ENCODE measurements at regions not wholly inside any gene's neighbourhood (a gene's known extent, or its start where the extent isn't known, plus 50 kb on each side); places are given as distances from the start of the nearest gene placed in this dataset.

DNA sequence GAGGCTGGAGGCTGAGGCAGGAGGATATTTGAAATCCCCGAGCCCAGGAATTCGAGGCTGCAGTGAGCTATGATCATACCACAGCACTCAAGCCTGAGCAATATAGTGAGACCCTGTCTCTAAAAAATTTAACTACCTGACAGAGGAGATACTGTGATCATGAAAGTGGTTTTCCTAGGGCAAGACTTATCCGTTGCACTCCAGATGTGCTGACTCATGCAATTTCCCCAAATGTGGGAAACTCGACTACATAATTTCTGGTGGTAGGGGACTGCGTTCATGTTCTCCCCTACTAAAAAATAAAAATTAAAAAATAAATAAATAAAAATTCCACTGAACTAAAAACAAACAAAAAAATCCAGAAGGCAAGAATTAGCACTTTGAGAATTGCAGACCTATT lies 271.7 kb downstream of the SHQ1 start:
- H3K27me3 ChIP-seq, result no peaks in the 10 kb centered on the region
- no peak overlapping the region for H3K4me3 ChIP-seq
- no peaks in the 10 kb centered on the region for H3K36me3 ChIP-seq (ENCODE audit: low read depth, missing control alignments)
- no peak for DNase-seq
- no peaks in the 10 kb centered on the region for H3K4me1 ChIP-seq
- 82 to 92% methylated on average over 5 of the region's 5 CpGs for WGBS, 2 donors
- H3K9me3 ChIP-seq, result no peaks in the 10 kb centered on the region
- no peak overlapping the region for H3K27ac ChIP-seq
- intact Hi-C loops (cut with DNase I; ENCODE audit: low total_unique reads), result no loop called here
- TF ChIP-seq, protein P1, sequence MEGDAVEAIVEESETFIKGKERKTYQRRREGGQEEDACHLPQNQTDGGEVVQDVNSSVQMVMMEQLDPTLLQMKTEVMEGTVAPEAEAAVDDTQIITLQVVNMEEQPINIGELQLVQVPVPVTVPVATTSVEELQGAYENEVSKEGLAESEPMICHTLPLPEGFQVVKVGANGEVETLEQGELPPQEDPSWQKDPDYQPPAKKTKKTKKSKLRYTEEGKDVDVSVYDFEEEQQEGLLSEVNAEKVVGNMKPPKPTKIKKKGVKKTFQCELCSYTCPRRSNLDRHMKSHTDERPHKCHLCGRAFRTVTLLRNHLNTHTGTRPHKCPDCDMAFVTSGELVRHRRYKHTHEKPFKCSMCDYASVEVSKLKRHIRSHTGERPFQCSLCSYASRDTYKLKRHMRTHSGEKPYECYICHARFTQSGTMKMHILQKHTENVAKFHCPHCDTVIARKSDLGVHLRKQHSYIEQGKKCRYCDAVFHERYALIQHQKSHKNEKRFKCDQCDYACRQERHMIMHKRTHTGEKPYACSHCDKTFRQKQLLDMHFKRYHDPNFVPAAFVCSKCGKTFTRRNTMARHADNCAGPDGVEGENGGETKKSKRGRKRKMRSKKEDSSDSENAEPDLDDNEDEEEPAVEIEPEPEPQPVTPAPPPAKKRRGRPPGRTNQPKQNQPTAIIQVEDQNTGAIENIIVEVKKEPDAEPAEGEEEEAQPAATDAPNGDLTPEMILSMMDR (IDR thresholded peaks at IDR 0.05), result no peak
- TF ChIP-seq POLR2A (IDR thresholded peaks at IDR 0.05), result no peak

DNA sequence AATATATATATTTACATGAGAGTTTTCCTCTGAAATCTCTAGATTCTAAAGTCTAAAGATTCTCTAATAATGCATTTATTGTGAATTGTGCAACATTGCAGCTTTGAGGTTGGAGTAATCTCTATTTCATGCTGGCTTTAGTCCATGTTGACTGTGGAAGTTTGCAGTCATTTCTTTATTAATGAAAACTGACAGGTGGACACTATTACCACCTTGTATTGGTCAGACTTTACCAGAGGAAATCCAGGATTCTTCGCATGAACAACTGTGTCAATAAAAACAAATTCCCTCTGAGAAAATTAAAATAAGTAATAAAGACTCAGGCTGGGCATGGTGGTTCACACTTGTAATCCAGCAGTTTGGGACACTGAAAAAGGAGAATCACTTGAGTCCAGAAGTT lies 274.1 kb downstream of the SHQ1 start:
- no peak for DNase-seq
- no peaks in the 10 kb centered on the region for H3K27me3 ChIP-seq
- H3K4me3 ChIP-seq, result no peak overlapping the region
- 100% methylated on average over 1 of the region's 1 CpG for WGBS, 2 donors
- H3K9me3 ChIP-seq, result no peaks in the 10 kb centered on the region
- no peak overlapping the region for H3K27ac ChIP-seq
- no peaks in the 10 kb centered on the region for H3K36me3 ChIP-seq (ENCODE audit: low read depth, missing control alignments)
- intact Hi-C loops (cut with DNase I; ENCODE audit: low total_unique reads), result no loop called here
- no peaks in the 10 kb centered on the region for H3K4me1 ChIP-seq
- TF ChIP-seq POLR2A (IDR thresholded peaks at IDR 0.05), result no peak
- TF ChIP-seq, protein P1 (IDR thresholded peaks at IDR 0.05), result no peak

DNA sequence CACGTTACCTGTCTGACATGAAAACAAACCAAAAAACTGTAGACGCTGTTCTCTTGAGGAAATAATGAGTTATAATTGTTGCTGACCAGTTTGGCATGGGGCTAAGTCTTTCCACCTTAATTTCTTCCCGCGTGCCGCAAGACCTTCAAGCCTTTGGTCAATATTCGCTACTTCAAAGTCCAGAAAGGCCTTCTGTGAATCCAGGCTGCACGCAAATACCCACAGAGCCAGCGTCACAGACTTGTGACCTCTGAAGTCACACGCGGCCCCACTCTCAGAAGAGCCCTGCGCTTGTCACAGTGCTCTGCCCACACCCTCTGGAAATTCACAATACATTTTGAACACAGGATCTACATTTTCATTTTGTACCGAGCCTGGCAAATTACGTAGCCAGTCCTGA lies 275.2 kb downstream of the SHQ1 start:
- no peaks in the 10 kb centered on the region for H3K4me1 ChIP-seq
- DNase-seq, result no peak
- 85 to 95% methylated on average over 13 of the region's 13 CpGs for WGBS, 2 donors
- H3K27ac ChIP-seq, result no peak overlapping the region
- intact Hi-C loops (cut with DNase I; ENCODE audit: low total_unique reads), result no loop called here
- no peaks in the 10 kb centered on the region for H3K27me3 ChIP-seq
- TF ChIP-seq, protein P1 (IDR thresholded peaks at IDR 0.05), result no peak
- no peak for TF ChIP-seq POLR2A (IDR thresholded peaks at IDR 0.05)
- H3K4me3 ChIP-seq, result no peak overlapping the region
- no peaks in the 10 kb centered on the region for H3K36me3 ChIP-seq (ENCODE audit: low read depth, missing control alignments)
- H3K9me3 ChIP-seq, result no peaks in the 10 kb centered on the region

DNA sequence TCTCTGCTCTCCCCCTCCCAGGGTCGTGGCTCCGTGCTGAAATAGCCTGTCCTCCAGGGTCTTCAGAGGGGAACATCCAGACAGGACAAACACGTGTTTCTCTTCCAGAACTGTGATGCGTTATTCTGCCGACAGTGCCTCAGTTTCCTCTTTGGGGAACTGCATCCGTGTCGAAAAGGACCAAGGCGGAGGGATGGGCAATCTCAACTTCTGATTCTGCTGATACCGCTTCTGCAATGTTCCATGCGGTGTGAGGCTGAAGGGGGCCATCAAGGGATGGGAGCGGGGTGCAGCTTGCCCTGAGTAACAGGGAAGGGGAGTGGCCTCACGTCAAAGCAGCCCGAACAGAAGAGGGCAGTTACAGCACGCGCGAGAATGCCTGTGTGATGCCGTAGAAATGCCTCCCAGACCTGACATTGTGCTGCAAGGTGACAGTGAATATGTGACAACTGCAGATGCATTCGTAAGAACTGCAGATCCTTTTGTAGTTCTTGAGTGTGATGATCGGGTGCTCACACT lies 275.7 kb downstream of the SHQ1 start:
- H3K9me3 ChIP-seq, result no peaks in the 10 kb centered on the region

DNA sequence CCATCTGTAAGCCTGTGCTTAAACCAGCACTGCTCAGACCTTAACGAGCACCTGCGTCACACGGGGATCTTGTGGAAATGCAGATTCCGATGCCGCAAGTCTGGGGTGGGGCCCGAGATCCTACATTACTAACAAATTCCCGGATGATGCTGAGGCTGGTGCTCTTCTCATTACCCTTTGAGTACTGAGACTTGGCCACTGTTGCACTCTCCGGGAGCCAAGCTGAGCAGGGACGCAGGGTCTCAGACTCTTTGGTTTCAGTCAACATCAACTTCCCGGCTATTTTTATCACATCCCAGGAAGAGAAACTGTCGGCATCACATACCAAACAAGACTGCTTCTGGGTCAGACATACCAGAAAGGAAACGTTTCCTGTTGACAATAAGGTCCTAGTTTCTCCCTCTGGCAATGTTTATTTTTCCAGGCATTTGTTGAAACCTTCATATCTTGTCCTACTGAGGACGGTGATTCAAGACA lies 276.6 kb downstream of the SHQ1 start:
- H3K9me3 ChIP-seq, result no peaks in the 10 kb centered on the region
- 80 to 85% methylated on average over 13 of the region's 13 CpGs for WGBS, 2 donors
- no peak overlapping the region for H3K4me3 ChIP-seq
- intact Hi-C loops (cut with DNase I; ENCODE audit: low total_unique reads), result no loop called here
- DNase-seq, result no peak
- H3K27ac ChIP-seq, result no peak overlapping the region
- no peaks in the 10 kb centered on the region for H3K36me3 ChIP-seq (ENCODE audit: low read depth, missing control alignments)
- TF ChIP-seq, protein P1 (IDR thresholded peaks at IDR 0.05), result no peak
- TF ChIP-seq POLR2A (IDR thresholded peaks at IDR 0.05), result no peak
- H3K4me1 ChIP-seq, result no peaks in the 10 kb centered on the region
- H3K27me3 ChIP-seq, result no peaks in the 10 kb centered on the region

More for the DNA sequence above, 275.7 kb downstream of the SHQ1 start:
- WGBS, 2 donors, result 81 to 90% methylated on average over 18 to 19 of the region's 19 CpGs
- TF ChIP-seq, protein P1 (IDR thresholded peaks at IDR 0.05), result no peak
- no peak for TF ChIP-seq POLR2A (IDR thresholded peaks at IDR 0.05)
- intact Hi-C loops (cut with DNase I; ENCODE audit: low total_unique reads), result no loop called here
- Histone ChIP-seq H3K4me1 (no peaks in the 10 kb centered on the region), H3K4me3 (no peak overlapping the region), H3K36me3 (ENCODE audit: low read depth, missing control alignments) (no peaks in the 10 kb centered on the region), H3K27me3 (no peaks in the 10 kb centered on the region), H3K27ac (no peak overlapping the region)
- DNase-seq, result no peak

Measured in testis (tissue), 2 donors.